ENCODE measurements at regions not wholly inside any gene's neighbourhood (a gene's known extent, or its start where the extent isn't known, plus 50 kb on each side); places are given as distances from the start of the nearest gene placed in this dataset.

- no peak for TF ChIP-seq POLR2A (IDR thresholded peaks at IDR 0.05)
- TF ChIP-seq CTCF (IDR thresholded peaks at IDR 0.05): no peak
Measured at GRCh38 chr5:153151558-153151957, 338.9 kb upstream of the GRIA1 start.

Data from right lobe of liver (tissue), 4 donors.